Activated CD4-positive, alpha-beta T cell treated with anti-CD3 and anti-CD28 coated beads for 36 hours (primary cell): ENCODE measurements at regions not wholly inside any gene's neighbourhood (a gene's known extent, or its start where the extent isn't known, plus 50 kb on each side); places are given as distances from the start of the nearest gene placed in this dataset.
"Not testable (repeated sequence)": the region's sequence is repeated elsewhere in the genome, so short reads cannot be mapped to it uniquely, and the experiment has no call there.

Source experiments
- ATAC-seq: fragments of 200-7000 bp; cut with Tn5 transposase; one replicate; pipeline ENCODE4 v1.10.0; 2021; ENCODE audit warnings: mild to moderate bottlenecking, moderate library complexity
- CTCF ChIA-PET: fragments of 350-600 bp; sonication (Branson Sonifier 250); formaldehyde crosslinking; loops from one replicate; lab custom pipeline; 2021; ENCODE audit warnings: antibody characterized with exemption; lab: Charles Lee
- POLR2A ChIA-PET: fragments of 350-600 bp; sonication (Branson Sonifier 250); formaldehyde crosslinking; loops from one replicate; lab custom pipeline; 2021; ENCODE audit warnings: antibody characterized with exemption, inconsistent platforms; lab: Charles Lee
- DNase-seq: peaks from one replicate; pipeline ENCODE4 v3.0.0-alpha.2; 2020
- H3K27ac Mint-ChIP-seq: one replicate; pipeline ENCODE4 v1.8.0; 2021; ENCODE audit warnings: mixed read lengths
- H3K27me3 Mint-ChIP-seq: one replicate; pipeline ENCODE4 v1.8.0; 2021; ENCODE audit warnings: mixed read lengths
- H3K36me3 Mint-ChIP-seq: one replicate; pipeline ENCODE4 v1.8.0; 2021; ENCODE audit warnings: low read depth, mixed read lengths
- H3K4me1 Mint-ChIP-seq: one replicate; pipeline ENCODE4 v1.8.0; 2021; ENCODE audit warnings: mixed read lengths
- H3K4me3 Mint-ChIP-seq: one replicate; pipeline ENCODE4 v1.8.0; 2021; ENCODE audit warnings: mild to moderate bottlenecking, moderate library complexity, mixed read lengths
- H3K9me3 Mint-ChIP-seq: one replicate; pipeline ENCODE4 v1.8.0; 2021; ENCODE audit warnings: low read depth, mixed read lengths
- intact Hi-C, 2 experiments: fragments of 100-400 bp; cut with DNase I in 1 of 2; cut with micrococcal nuclease in 1 of 2; formaldehyde crosslinking; loops; one replicate each; pipeline versions ENCODE4 v1.14.2 to v1.15.1; 2022 to 2024; cut with DNase I, micrococcal nuclease

DNA sequence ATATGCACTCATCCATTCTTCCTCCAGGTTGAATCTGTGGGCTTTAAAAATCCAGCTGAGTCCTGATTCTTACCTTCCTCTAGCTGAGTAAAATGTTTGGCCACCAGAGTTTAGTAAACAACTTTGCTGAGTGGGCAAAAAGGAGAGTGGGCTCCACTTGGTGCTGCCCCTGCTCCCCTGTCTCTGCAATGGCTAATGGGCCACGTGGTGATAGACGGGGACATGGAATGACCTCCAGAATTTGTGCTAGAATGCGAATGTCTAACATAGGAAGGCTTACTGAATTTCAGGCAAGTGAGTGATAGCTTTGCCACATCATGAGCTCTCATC, 137.3 kb upstream of the CES5A start:
- ChIA-PET CTCF (no interaction called here), POLR2A (no interaction called here)
- Mint-ChIP-seq H3K4me1 (no peaks in the 10 kb centered on the region), H3K36me3 (no peaks in the 10 kb centered on the region), H3K4me3 (no peak overlapping the region), H3K27ac (no peak overlapping the region), H3K9me3 (no peaks in the 10 kb centered on the region), H3K27me3 (peaks cover 13% of the 10 kb centered on the region)
- DNase-seq, result no peak
- intact Hi-C loops, result no loop called here
- ATAC-seq, result no peak

DNA sequence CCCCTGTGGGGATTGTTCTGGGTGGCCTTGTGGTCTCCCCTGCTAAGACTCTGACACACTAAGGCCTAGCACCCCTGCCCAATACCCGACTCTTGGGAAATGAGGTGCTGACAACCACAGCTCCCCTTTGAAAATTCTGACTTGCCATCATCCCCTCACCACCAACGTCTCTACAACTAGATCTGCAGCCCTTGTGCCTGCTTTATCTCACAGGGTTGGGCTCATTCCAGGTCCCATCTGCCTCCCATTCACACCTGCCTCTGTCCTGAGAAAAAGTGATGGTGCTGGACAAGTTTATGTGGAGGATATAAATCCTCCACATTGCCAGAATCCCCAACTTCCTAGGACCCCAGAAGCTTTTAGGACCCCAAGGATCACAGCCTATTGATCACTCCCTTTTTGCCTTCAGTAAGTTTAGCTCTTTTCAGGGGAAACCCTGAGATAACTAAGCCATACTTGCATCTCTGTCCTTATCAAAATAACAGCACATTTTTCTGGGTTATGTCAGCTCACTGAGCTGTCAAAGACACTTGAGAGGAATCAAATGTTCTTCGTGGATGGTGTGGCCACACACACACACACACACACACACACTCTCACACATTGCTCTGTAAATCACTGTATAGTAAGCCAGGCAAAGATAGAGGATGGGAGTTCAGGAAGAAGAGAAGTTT, 136.8 kb upstream of the CES5A start:
- intact Hi-C loops, result no loop called here

DNA sequence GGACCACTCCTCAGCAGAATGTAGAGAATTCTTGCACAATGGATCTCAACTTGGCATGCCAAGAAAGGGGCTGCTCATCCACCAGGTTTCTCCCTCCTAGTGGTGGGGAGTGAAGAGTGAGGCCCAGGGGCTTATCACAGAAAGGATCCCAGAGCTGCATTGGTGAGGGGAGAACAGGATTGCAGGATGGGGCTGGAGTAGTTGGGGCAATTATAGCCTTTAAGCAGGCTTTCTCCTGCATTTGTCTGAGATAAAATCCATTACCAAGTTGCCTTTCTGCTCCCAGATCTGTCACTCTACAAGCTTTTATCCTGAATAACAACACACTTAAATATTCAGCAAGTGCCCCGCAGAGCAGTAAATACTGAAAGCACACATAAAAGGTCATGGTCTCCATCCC, 130.8 kb upstream of the CES5A start:
- Mint-ChIP-seq H3K27me3 (peaks cover 8% of the 10 kb centered on the region), H3K4me3 (no peak overlapping the region), H3K27ac (no peak overlapping the region), H3K4me1 (no peaks in the 10 kb centered on the region), H3K36me3 (no peaks in the 10 kb centered on the region), H3K9me3 (no peaks in the 10 kb centered on the region)
- ChIA-PET CTCF (no interaction called here), POLR2A (no interaction called here)
- DNase-seq, result no peak
- no peak for ATAC-seq
- intact Hi-C loops, result no loop called here

More for the DNA sequence above, 136.8 kb upstream of the CES5A start:
- Mint-ChIP-seq H3K9me3 (no peaks in the 10 kb centered on the region), H3K27ac (no peak overlapping the region), H3K4me3 (no peak overlapping the region), H3K36me3 (no peaks in the 10 kb centered on the region), H3K27me3 (peaks cover 12% of the 10 kb centered on the region), H3K4me1 (no peaks in the 10 kb centered on the region)
- no peak for DNase-seq
- CTCF ChIA-PET, result interaction anchor here (0.7 kb wide), 1 partner anchor 188 kb away, joined by 3 read pairs; no protein-coding TSS in a partner anchor
- ATAC-seq, result no peak
- POLR2A ChIA-PET, result interaction anchor here (0.6 kb wide), 1 partner anchor 175 kb away, joined by 3 read pairs; no protein-coding TSS in a partner anchor

DNA sequence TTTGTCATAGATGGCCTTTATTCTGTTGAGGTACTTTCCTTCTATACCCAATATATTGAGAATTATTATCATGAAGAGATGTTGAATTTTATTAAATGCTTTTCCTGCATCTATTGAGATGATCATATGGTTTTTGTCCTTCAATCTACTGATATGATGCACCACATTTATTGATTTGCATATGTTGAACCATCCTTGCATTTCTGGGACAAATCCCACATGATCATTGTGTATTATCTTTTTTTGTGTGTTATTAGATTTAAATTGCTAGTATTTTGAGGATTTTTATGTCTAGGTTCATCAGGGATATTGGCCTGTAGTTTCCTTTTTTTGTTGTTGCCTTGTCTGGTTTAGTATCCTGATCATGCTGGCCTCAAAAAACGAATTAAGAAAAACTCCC, 124.5 kb upstream of the CES5A start:
- no peaks in the 10 kb centered on the region for H3K36me3 Mint-ChIP-seq
- no peak overlapping the region for H3K27ac Mint-ChIP-seq
- H3K4me3 Mint-ChIP-seq, result no peak overlapping the region
- peaks cover 5% of the 10 kb centered on the region for H3K27me3 Mint-ChIP-seq
- no peaks in the 10 kb centered on the region for H3K4me1 Mint-ChIP-seq
- ChIA-PET POLR2A (no interaction called here), CTCF (no interaction called here)
- DNase-seq (no peak), ATAC-seq (no peak)
- intact Hi-C loops, result no loop called here
- H3K9me3 Mint-ChIP-seq, result peaks cover 5% of the 10 kb centered on the region

DNA sequence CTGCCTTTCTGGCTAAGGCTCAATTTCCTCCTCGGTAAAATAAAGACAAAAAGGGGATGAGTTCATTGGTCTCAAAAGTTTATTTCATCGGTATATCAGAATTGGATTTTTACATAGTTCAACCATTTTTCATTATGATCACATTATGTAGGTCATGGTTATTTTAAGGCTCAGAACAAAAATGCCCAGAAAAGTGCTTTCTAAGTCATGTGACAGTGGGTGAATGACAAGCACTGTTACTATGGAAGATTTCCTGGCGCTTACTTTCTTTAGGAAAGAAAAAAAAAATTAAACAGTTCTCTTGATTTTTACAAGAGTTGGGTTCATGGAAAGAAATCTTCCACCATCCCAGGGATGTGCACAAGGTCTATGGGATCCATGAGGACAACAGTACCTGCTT, 117.9 kb upstream of the CES5A start:
- H3K27ac Mint-ChIP-seq, result no peak overlapping the region
- ChIA-PET CTCF (no interaction called here), POLR2A (no interaction called here)
- no peak overlapping the region for H3K4me3 Mint-ChIP-seq
- no peak for ATAC-seq
- no peaks in the 10 kb centered on the region for H3K4me1 Mint-ChIP-seq
- peaks cover 17% of the 10 kb centered on the region for H3K27me3 Mint-ChIP-seq
- H3K36me3 Mint-ChIP-seq, result no peaks in the 10 kb centered on the region
- intact Hi-C loops, result no loop called here
- no peaks in the 10 kb centered on the region for H3K9me3 Mint-ChIP-seq
- DNase-seq, result no peak

DNA sequence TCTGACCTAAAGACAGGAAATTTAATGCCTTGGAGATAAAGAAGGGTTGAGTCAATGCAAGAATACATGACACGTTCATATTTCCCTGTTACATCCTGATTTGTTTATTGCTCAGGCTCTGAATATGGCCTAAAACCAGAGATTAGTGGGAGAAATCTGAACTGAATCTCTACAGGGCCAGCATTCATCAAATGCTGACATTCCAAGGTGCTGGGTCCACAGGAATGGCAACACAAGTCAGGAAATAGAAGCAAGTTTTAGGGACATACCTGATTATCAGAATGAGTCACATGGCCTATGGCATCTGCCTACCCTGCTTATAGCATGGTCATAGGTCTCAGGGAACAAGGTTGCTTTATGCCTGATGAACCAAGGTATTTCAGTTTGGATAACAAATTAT, 117.4 kb upstream of the CES5A start:
- ATAC-seq (no peak), DNase-seq (no peak)
- no peaks in the 10 kb centered on the region for H3K9me3 Mint-ChIP-seq
- H3K4me1 Mint-ChIP-seq, result no peaks in the 10 kb centered on the region
- no peaks in the 10 kb centered on the region for H3K36me3 Mint-ChIP-seq
- no peak overlapping the region for H3K4me3 Mint-ChIP-seq
- ChIA-PET CTCF (no interaction called here), POLR2A (no interaction called here)
- no peak overlapping the region for H3K27ac Mint-ChIP-seq
- intact Hi-C loops, result no loop called here
- H3K27me3 Mint-ChIP-seq, result peaks cover 17% of the 10 kb centered on the region

DNA sequence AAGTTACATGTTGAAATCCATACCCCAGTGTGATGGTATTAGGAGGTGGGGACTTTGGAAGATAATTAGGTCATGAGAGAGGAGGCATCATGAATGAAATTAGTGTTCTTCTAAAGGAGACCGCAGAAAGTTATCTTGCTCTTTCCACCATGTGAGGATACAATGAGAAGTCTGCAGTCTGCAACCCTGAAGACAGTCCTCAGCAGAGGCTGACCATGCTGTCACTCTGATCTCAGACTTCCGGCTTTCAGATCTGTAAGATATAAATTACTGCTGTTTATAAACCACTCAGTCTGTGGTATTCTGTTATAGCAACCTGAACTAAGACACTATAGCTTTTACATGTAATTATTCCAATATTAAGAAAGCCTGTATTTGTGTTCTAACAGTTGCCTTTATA, 116.7 kb upstream of the CES5A start:
- CTCF ChIA-PET, result no interaction called here
- POLR2A ChIA-PET, result no interaction called here
- intact Hi-C loops, result no loop called here

DNA sequence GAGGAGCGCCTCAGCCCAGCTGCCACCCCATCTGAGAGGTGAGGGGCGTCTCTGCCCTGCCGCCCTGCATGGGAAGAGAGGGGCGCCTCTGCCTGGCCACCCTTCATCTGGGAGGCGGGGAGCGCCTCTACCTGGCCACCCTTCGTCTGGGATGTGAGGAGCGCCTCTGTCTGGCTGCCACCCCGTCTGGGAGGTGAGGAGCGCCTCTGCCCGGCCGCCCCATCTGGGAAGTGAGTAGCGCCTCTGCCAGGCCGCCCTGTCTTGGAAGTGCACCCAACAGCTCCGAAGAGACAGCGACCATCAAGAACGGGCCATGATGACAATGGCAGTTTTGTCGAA, 114.4 kb upstream of the CES5A start:
- no peaks in the 10 kb centered on the region for H3K36me3 Mint-ChIP-seq
- ATAC-seq (no peak), DNase-seq (no peak)
- H3K27me3 Mint-ChIP-seq, result peaks cover 17% of the 10 kb centered on the region
- intact Hi-C loops, result no loop called here
- H3K4me3 Mint-ChIP-seq, result no peak overlapping the region
- ChIA-PET CTCF (no interaction called here), POLR2A (no interaction called here)
- H3K27ac Mint-ChIP-seq, result no peak overlapping the region
- H3K9me3 Mint-ChIP-seq, result no peaks in the 10 kb centered on the region
- H3K4me1 Mint-ChIP-seq, result no peaks in the 10 kb centered on the region

More for the DNA sequence above, 116.7 kb upstream of the CES5A start:
- Mint-ChIP-seq H3K27me3 (peaks cover 17% of the 10 kb centered on the region), H3K4me1 (no peaks in the 10 kb centered on the region), H3K36me3 (no peaks in the 10 kb centered on the region), H3K4me3 (no peak overlapping the region), H3K27ac (no peak overlapping the region), H3K9me3 (no peaks in the 10 kb centered on the region)
- no peak for ATAC-seq
- DNase-seq, result no peak

DNA sequence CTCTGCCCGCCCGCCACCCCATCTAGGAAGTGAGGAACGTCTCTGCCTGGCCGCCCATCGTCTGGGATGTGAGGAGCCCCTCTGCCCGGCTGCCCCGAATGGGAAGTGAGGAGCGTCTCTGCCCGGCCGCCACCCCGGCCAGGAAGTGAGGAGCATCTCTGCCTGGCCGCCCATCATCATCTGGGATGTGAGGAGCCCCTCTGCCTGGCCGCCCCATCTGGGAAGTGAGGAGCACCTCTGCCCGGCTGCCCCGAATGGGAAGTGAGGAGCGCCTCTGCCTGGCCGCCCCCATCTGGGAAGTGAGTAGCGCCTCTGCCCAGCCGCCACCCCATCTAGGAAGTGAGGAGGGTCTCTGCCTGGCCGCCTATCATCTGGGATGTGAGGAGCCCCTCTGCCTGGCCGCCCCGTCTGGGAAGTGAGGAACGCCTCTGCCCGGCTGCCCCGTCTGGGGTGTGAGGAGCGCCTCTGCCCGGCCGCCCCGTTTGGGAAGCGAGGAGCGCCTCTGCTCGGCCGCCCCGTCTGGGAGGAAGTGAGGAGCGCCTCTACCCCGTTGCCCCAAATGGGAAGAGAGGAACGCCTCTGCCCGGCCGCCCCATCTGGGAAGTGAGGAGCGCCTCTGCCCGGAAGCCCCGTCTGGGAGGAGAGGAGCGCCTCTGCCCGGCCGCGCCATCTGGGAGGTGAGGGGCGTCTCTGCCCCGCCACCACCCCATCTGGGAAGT, 113.8 kb upstream of the CES5A start:
- peaks cover 16% of the 10 kb centered on the region for H3K27me3 Mint-ChIP-seq
- H3K4me1 Mint-ChIP-seq, DNase-seq, POLR2A ChIA-PET, H3K9me3 Mint-ChIP-seq, H3K4me3 Mint-ChIP-seq, CTCF ChIA-PET, H3K36me3 Mint-ChIP-seq, ATAC-seq, intact Hi-C loops, H3K27ac Mint-ChIP-seq: not testable (repeated sequence)

DNA sequence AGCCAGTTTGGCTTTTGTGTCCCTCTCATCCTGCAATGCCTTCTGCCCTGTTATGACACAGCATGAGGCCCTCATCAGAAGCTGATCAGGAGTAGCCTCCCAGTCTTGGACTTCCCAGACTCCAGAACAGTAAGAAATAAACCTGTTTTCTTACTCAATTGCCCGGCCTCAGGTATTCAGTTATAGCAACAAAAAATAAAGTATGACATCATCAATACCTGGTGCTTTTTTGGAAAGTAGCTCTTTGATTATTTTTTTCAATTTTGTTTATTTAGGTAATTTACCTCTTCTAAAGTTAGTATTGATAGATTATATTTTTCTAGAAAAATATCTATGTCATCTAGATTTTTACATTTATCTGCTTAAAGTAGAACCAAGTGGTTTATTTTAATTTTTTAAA, 112.8 kb upstream of the CES5A start:
- peaks cover 10% of the 10 kb centered on the region for H3K27me3 Mint-ChIP-seq
- intact Hi-C loops, result no loop called here
- no peaks in the 10 kb centered on the region for H3K4me1 Mint-ChIP-seq
- ATAC-seq (no peak), DNase-seq (no peak)
- no peak overlapping the region for H3K4me3 Mint-ChIP-seq
- no peak overlapping the region for H3K27ac Mint-ChIP-seq
- H3K36me3 Mint-ChIP-seq, result no peaks in the 10 kb centered on the region
- POLR2A ChIA-PET, result no interaction called here
- CTCF ChIA-PET, result no interaction called here
- H3K9me3 Mint-ChIP-seq, result no peaks in the 10 kb centered on the region

DNA sequence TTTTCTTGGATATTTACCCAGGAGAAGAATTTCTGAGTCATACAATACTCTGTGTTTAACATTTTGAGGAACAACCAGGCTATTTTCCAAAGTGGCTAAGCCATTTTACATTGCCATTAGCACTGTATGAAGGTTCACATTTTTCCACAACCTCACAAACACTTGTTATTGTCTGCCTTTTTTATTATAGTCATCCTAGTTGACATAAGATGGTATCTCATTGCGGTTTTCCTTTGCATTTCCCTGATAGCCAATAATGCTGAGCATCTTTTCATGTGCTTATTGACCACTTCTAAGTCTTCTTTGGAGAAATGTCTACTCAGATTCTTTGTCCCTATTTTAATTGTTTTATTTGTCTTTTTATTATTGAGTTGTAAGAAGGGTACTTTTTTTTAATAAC, 107.4 kb upstream of the CES5A start:
- ATAC-seq (no peak), DNase-seq (no peak)
- Mint-ChIP-seq H3K36me3 (no peaks in the 10 kb centered on the region), H3K27ac (no peak overlapping the region), H3K9me3 (no peaks in the 10 kb centered on the region), H3K27me3 (peaks cover 12% of the 10 kb centered on the region), H3K4me3 (no peak overlapping the region), H3K4me1 (no peaks in the 10 kb centered on the region)
- ChIA-PET CTCF (no interaction called here), POLR2A (no interaction called here)
- intact Hi-C loops, result no loop called here

DNA sequence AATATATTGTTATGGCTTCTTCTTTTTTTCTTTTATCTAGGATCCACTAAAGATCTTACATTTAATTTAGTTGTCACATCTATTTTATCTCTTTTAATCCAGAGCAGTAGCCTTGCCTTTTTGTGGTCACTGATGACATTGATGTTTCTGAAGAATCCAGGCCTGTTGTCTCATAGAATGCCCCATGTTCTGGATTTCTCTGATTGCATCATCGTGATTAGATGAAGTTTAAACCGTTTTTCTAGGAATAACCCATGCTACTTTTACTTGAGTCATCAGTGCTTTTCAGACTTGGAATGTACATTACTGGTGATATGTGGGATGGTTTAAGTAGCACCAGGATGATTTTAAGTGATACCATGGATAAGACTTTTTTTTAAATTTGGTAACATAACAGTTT, 106.4 kb upstream of the CES5A start:
- CTCF ChIA-PET, result no interaction called here
- no peak for DNase-seq
- no peaks in the 10 kb centered on the region for H3K4me1 Mint-ChIP-seq
- no peaks in the 10 kb centered on the region for H3K9me3 Mint-ChIP-seq
- peaks cover 12% of the 10 kb centered on the region for H3K27me3 Mint-ChIP-seq
- H3K4me3 Mint-ChIP-seq, result no peak overlapping the region
- intact Hi-C loops, result no loop called here
- ATAC-seq, result no peak
- POLR2A ChIA-PET, result no interaction called here
- no peak overlapping the region for H3K27ac Mint-ChIP-seq
- H3K36me3 Mint-ChIP-seq, result no peaks in the 10 kb centered on the region
